GM11168 (cell line): ENCODE measurements at regions not wholly inside any gene's neighbourhood (a gene's known extent, or its start where the extent isn't known, plus 50 kb on each side); places are given as distances from the start of the nearest gene placed in this dataset.
"Not testable (repeated sequence)": the region's sequence is repeated elsewhere in the genome, so short reads cannot be mapped to it uniquely, and the experiment has no call there.

Source experiments
- in situ Hi-C: fragments of 300-500 bp; cut with MboI; formaldehyde crosslinking; loops from one replicate; pipeline ENCODE4 v1.12.0; 2022; ENCODE audit warnings: low sequenced_read_pairs; ENCODE audit not compliant: unreplicated experiment

DNA sequence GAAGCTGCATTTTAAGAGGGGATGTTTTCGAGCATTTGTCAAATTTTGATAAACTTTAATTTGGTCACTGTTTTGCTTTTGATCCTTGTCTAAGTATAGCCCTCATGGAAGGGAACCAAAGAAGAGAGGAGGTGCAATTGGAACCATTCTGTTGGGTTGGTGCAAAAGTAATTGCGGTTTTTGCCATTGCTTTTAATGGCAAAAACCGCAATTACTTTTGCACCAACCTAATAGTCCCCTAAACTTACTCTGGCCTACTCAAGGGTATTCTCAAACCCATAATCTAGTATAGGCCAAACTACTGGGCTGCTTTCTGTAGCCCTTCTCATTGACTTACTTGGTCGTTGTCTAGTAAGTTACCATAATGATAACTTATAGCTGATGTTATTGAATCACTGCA lies 634.7 kb downstream of the MAFB start:
- in situ Hi-C loops = no loop called here

DNA sequence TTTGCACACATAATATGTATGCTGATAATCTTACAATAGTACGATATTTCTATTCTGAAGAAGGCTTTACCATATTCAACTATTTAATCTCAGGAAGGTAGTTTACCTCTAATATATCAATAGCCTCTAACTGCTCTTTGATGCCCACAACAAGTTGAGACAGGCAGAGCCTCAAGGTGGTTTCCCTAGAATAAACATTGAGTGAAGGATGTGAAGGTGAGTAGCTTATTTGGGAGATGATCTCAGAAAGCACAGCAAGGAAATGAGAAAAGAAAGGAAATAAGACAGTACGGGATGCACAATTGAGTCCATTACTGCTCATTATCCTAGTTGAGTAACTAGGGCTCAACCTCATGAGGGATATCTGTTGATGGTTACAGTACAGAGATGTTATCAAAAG lies 638.4 kb downstream of the MAFB start:
- in situ Hi-C loops = no loop called here

DNA sequence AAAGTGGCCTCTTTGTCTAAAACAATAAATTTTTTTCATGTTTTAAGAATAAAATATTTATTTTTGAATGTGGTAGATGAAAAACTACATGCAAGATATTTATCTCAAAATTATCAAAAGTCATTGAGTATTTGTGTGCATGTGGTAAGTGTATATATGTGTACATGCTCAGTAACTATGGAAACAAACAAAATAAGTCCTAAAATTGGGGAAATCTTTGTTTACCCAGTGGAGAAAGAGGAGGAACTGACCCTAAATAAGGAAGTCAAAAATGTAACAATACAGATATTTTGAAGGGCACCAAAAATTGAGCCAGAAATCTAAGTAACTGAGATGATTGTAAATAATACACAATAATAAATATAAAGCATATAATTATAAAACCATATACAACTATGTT lies 639.2 kb downstream of the MAFB start:
- in situ Hi-C loops = no loop called here

DNA sequence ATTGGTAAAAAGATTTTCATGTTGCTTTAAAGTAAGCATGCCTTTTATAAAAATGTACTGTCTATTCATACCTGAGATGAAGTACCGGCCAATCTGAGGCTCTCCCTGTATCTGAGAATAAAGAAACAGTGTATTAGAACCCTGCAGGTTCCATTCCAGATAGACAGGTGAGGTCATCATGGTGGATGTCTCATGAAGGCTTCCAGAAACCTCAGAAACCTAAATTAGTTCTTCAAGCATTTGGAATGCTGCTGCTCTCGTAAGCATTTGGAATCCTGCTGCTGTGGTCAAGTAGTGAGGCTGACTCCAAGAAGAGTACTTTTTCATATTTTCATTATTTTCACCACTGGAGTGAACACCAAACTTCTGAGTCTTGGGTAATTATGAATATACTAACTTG lies 642.3 kb downstream of the MAFB start:
- in situ Hi-C loops = no loop called here

DNA sequence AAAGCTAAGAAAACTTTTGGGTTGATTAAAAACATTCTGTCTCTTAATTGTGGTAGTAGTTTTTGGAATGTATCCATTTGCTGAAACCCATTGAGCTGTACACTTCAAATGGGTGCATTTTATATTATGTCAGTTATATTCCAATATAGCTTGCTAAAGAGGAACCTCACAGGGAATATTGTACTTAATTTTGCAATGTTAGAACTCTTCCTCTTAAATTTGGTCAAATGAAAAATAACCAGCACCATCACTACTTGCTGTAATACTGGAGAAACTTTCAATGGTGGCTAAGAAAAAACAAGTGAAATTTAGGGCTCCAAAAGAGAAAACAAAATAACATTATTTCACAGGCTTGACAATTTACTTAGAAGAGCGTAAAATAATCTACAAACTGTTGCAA lies 651.5 kb downstream of the MAFB start:
- in situ Hi-C loops = no loop called here

DNA sequence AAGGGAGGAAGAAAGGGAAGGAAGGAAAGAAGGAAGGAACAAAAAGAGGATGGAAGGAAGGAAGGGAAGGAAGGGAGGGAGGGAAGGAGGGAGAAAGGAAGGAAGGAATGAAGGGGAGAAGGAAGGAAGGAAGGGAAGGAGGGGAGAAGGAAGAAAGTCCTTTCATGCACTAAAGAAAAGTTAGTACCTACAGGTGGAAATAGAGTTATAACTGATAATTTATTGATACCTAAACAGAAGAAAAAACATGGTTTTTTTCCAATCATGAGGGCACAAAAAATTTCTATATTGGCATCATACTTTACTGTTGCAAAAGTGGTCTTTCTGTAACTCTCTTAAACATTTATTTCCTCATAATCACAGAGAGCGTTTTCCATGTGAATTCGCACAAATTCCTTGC lies 659.4 kb downstream of the MAFB start:
- in situ Hi-C loops = no loop called here

DNA sequence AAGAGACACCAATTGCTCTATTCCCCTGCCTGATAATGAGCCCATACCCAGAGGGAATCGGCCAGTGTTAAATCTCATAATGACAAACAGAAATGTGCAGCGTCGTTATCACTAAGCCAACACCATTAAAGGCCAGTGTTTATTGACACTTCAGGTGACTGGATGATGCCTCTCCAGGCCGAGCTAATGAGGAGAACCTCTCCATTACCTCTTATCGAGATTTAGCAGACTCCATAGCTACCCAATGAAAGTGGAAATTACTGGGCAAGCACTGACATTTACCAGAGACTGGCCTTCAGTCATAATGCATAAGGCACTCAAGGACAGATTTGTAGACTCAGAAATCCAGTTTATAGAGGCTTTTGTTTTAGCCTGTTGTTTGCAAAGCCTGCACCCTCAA lies 669.5 kb downstream of the MAFB start:
- in situ Hi-C loops = no loop called here

DNA sequence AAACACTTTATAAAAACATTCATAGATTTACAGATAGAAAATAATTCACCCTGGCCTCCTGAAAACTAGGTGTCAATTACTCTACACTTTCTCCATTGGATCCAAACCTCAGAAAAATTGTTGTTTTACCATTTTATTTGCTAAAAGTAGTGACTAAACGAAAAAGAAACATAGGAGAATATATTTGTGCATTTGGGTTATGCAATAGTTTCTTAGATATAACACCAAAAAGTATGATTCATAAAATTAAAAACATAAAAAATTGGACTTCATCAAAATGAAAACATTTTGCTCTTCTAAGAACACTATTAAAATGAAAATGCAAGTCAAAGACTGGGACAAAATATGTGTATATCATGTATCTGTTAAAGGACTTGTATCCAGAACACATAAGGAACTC lies 671.3 kb downstream of the MAFB start:
- in situ Hi-C loops = no loop called here

DNA sequence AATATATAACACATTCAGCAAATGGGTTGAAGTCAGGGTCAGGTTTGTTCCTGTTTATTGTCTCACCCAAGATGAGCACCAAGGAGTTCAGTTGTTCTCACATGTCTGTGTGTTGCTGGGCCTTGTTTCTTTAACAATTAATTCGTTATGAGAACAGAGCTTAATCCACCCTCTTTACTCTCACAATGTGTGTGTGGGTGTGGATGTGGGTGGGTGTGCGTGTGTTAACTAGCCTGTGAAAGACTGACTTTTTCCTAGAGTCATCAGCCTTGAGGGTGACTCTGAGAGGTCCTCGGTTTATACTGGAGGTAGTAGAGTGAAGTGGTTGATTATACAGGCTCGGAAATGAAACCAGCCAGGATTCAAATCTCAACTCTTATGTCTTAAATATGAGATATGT lies 672.1 kb downstream of the MAFB start:
- in situ Hi-C loops = no loop called here

DNA sequence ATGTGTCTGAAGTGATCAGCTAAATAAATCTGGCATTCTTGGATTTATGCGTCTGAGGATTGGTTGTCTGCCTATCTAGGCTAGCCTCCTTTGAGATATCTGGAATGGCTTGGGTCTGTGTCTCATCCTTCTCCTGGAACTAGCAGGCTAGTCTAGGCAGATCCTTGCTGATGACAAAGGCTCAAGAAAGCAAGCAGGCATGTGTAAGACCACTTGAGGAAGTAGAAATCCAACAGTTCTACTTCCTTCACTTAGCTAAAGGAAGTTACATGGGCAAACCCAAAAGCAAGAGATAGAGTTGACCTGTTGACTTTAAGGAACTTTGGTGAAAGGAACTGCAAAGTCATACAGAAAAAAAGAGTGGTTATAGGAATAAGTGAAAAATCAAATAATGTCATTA lies 672.6 kb downstream of the MAFB start:
- in situ Hi-C loops = no loop called here

DNA sequence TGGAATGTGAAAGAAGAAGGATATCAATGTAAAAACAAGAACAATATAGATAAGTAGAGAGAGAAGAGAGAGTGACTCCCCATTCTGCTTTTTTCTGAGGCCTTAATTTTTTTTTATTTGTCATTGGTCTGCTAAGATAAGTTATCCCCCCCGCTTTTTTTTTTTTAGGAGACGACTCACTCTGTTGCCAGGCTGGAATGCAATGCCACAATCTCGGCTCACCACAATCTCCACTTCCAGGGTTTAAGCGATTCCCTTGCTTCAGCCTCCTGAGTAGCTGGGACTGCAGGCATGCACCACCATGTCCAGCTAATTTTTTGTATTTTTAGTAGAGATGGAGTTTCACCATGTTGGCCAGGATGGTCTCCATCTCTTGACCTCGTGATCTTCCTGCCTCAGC lies 677.0 kb downstream of the MAFB start:
- in situ Hi-C loops = not testable (repeated sequence)

DNA sequence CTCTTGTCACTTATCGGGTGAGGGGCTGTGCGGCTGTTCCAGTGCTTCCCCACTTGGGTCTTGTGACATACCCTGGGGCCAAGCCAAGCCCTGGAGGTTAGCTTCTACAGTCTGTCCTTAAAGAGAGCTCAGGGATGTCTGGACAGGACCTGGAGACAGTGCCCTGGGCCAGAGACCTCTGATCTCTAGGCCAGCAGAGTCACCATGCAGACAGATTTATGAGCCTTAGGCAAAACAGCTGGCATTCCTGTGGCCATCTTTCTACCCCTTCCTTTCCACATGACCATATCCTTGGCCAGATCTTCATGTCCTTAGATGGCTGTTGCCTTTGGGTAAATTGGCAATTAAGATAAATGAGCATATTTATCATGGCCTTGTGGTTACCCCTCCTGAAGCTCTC lies 678.6 kb downstream of the MAFB start:
- in situ Hi-C loops = no loop called here

DNA sequence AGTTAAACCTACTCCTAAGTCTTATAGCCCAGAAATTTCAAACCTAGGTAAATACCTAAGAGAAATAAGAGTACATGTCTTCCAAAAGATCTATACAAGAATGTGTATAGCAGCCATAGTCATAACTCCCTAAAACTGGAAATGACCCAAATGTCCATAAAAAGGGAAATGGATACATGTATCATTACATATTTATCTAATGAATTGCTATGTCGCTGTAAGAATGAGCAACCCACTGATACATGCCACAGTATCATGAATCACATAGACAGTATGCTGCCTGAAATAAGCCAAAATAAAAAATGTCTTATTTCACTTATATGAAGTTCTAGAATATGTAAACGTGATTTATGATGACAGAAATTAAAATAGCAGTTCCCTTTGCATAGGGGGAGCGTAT lies 679.5 kb downstream of the MAFB start:
- in situ Hi-C loops = no loop called here

DNA sequence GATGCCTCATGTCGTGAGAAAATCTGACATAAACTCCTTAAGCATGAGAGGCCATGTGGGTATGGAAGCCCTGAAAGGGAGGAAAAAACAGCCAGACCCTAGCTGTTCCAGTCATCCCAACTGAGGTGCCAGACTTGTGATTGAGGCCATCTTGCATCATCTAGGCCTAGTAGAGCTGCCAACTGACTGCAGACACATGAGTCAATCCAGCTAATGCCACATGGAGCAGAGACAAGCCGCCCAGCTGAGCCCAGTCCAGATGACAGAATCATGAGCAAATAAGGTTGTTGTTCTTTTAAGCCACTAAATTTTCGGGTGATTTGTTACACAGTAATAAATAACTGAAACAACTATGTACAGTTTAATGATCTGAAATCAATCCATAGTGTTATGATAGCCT lies 680.9 kb downstream of the MAFB start:
- in situ Hi-C loops = no loop called here

DNA sequence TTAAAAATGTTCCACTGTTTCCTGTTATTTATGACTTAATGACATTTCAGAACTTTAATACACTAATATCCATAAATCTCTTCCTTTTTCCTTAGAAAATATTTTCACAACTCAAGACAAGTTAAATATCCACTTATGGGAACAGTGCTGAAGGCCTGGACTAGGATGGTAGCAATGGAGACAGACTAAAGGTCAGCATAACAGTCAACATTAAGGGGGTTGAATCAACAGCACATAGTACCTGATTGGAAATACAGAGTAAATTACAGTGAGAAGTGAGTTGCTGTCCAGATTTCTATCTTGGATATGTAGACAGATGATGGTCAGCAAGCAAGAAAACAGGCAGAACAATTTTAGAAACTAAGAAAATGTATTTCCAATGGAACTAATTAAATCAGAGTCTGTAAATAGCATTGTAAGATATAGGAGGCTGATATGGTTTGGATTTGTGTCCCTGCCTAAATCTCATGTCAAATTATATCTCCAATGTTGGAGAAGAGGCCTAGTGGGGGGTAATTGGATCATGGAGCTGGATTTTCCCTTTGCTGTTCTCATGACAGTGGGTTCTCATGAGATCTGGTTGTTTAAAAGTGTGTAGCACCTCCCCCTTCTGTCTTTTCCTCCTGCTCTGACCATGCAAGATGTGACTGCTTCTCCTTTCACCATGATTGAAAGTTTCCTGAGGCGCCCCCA lies 682.7 kb downstream of the MAFB start:
- in situ Hi-C loops = no loop called here

DNA sequence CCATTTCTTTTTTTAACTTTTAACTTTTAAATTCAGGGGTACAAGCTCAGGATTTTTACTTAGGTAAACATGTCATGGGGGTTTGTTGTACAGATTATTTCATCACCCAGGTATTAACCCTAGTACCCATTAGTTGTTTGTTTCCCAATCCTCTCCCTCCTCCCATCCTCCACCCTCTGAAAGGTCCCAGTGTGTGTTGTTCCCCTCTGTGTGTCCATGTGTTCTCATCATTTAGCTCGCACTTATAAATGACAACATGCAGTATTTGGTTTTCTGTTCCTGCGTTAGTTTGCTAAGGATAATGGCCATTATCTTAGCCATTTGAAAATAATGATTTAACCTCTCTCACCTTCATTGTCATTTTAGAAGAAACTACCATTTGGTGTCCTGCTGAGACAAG lies 684.9 kb downstream of the MAFB start:
- in situ Hi-C loops = not testable (repeated sequence)

DNA sequence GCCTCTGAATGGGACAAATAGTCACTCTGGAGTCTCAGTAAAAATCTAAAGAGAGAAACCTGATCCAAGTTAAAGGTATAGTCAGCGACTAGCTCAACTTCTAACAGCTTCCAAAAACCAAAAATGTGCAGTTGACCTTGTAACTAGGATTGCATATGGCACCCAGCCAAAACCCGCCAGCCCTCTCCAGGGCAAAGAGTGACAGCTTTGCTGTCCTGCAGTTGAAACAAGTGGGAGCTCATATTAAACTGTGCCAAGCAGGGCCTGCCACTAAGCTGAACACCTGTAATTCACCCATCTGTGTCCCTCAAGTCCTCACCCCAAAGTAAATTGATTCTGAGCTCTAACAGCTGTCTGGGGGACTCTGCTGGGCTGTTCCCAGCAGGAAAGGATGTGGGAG lies 695.3 kb downstream of the MAFB start:
- in situ Hi-C loops = no loop called here

DNA sequence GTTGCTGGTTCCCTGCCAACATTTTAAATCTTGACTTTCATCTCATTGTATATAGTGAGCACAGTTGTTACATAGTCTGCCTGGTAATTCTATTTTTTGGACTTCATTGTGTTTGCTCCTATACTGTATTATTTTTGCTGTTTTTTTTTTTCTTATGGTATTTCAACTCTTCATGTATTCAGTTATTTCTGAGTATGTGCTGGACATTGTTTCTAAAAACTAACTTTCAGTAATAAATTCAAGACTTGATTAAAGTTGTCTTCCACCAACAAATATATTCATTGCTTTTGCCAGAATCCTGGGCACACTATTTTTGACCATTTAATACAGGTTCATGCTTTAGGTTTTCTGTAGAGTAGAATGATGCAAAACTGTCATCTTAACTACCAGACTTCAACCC lies 698.3 kb downstream of the MAFB start:
- in situ Hi-C loops = no loop called here

DNA sequence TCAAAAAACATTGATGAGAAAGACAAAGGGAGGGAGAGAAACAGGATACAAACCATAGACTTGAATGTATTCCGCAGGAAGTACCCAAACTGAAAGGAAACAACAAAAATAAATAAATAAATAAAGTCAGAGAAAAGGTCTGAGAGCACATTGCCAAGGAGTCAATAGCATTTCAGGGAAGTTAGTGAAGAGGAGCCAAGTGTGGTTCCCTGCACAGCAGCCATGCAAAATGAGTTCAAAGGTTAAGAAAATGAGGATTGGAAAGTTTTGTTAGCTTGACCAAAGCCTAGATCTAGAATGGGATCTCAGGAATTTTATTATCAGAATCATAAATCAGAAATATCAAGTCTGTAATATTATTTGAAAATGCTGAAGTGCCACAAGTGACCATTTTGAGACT lies 700.0 kb downstream of the MAFB start:
- in situ Hi-C loops = no loop called here

DNA sequence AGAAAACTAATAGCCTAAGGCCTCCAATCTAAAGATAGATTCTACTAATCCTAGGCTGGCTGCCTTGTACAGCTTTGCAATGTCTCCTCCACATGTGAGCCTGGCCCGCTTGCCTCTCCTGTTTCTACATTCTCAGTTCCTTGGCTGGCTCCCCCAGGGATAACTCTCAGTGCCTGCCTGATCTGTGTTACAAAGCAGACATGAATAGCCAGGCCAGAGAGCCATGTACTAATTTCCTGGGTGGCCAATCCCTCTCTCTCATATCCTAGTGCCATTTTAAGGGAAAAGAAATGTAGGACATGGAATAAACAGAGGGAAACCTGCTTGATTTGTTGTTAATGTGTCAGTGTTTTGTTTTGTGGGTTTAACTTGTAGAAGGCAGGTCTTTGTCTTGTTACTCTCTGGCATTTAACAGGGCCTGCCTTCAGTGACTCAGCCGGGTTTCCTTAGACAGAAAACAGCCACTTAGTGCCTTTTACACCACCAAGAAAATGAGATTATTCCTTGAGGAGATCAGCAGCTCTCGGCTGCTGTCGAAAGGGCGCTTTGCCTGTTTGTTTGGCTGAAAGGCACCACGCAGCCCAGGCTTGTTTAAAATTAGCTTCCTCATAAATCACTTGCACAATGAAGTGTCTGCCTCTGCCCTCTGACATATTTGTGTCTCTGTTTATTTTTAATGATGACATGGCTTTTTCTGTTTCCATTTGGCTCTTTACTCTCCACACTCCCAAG lies 702.7 kb downstream of the MAFB start:
- in situ Hi-C loops = no loop called here

DNA sequence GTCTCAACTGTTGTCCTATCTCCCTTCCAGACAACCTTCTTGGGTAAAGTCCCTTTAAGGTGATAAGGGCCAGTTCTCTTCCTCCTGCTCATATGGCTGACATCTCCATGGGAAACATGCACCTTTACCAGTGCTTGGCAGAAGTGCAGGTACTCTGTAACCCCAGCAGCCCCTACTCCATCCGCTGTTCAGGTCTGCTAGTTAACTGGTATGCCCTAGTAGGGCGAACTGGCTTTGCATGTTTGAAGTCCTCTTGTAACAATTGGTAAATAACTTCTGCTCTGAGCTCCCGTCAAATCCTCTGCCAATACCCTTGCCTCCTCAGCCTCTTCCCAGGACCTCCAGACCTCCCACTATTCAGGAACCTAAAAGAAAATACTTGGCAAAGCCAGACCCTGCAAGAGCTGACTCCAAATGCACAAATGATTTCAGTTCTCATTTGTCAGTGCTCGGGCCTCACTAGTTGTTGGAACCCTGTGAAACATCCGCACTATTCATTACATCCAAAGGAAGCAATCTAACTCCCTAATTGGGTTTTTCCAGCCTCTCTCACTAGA lies 703.7 kb downstream of the MAFB start:
- in situ Hi-C loops = no loop called here

DNA sequence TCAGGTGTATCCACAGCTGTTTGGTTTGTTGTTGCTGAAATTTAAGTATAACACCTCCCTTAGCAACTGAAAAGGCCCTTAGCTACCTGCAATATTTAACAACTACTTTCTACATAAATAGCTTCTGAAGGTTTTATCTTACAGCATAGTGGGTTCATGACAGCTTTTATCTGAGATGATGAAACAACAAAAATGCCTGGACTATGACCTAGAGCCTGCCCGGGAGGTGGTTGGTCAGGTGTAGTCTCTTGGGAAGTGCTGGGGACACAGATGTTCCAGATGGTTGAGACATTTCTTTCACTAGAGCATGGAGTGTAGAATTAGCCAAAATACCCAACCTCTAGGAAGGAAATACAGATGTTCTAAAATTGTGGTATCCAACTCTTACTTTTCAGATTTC lies 705.4 kb downstream of the MAFB start:
- in situ Hi-C loops = no loop called here
